Parathyroid adenoma (tissue), 2 donors: ENCODE measurements at regions not wholly inside any gene's neighbourhood (a gene's known extent, or its start where the extent isn't known, plus 50 kb on each side); places are given as distances from the start of the nearest gene placed in this dataset.

ENCODE experiments used
- H2AFZ ChIP-seq: fragments of 300-600 bp; sonication (generic); one replicate; pipeline ENCODE4 v1.7.0; 2017; ENCODE audit warnings: antibody characterized with exemption, mild to moderate bottlenecking
- H3K27ac ChIP-seq: fragments of 300-600 bp; sonication (generic); one replicate; pipeline ENCODE4 v1.7.0; 2017
- H3K27me3 ChIP-seq: fragments of 300-600 bp; sonication (generic); one replicate; pipeline ENCODE4 v1.7.0; 2017; ENCODE audit warnings: low read length; ENCODE audit not compliant: control insufficient read depth, insufficient read depth
- H3K36me3 ChIP-seq: fragments of 300-600 bp; sonication (generic); one replicate; pipeline ENCODE4 v1.7.0; 2017; ENCODE audit warnings: low read length; ENCODE audit not compliant: control insufficient read depth, insufficient read depth
- H3K4me1 ChIP-seq: fragments of 300-600 bp; sonication (generic); one replicate; pipeline ENCODE4 v1.7.0; 2017; ENCODE audit warnings: control low read depth
- H3K4me2 ChIP-seq: fragments of 300-600 bp; sonication (generic); one replicate; pipeline ENCODE4 v1.7.0; 2017; ENCODE audit warnings: low read length
- H3K4me3 ChIP-seq: fragments of 300-600 bp; sonication (generic); one replicate; pipeline ENCODE4 v1.7.0; 2017; ENCODE audit warnings: low read depth, low read length
- H3K79me2 ChIP-seq: fragments of 300-600 bp; sonication (generic); one replicate; pipeline ENCODE4 v1.7.0; 2017; ENCODE audit warnings: control low read depth
- H3K9ac ChIP-seq: fragments of 300-600 bp; sonication (generic); one replicate; pipeline ENCODE4 v1.7.0; 2017; ENCODE audit warnings: mild to moderate bottlenecking
- H3K9me3 ChIP-seq: fragments of 300-600 bp; sonication (generic); one replicate; pipeline ENCODE4 v1.7.0; 2017; ENCODE audit warnings: low read length; ENCODE audit not compliant: control insufficient read depth
- CTCF ChIP-seq: fragments of 300-600 bp; sonication (generic); IDR thresholded peaks from one replicate; pipeline ENCODE4 v1.7.0; 2017; ENCODE audit warnings: antibody characterized with exemption, mild to moderate bottlenecking
- donor health status: primary hyperparathyroidism.

DNA sequence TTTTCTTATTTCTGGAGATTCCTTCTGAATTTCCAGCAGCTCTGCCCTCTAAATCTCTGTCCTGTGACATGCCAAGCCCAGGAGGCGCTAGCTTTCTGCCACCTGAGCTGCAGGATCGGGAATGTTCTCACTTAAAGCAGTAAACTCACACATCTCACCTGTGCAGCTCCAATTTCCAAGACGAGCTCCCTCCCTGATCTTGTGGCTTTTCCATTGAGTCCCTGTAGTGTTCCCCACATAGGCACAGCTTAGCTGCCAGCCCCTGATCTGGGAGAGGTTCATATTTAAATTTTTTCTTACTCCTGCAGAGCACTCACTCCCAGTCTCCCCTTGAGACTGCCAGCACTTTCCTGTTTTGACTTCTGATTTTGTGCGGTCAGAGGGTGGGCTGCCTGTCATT is 479.3 kb downstream of the GLRX3 start:
- Histone ChIP-seq H3K4me1 (no peaks in the 10 kb centered on the region), H3K79me2 (no peaks in the 10 kb centered on the region), H3K9ac (no peak overlapping the region), H3K4me2 (no peak overlapping the region), H3K4me3 (no peak overlapping the region), H2AFZ (no peak overlapping the region), H3K27ac (no peak overlapping the region), H3K9me3 (no peaks in the 10 kb centered on the region), H3K27me3 (no peaks in the 10 kb centered on the region), H3K36me3 (no peaks in the 10 kb centered on the region)
- TF ChIP-seq CTCF, result no peak

DNA sequence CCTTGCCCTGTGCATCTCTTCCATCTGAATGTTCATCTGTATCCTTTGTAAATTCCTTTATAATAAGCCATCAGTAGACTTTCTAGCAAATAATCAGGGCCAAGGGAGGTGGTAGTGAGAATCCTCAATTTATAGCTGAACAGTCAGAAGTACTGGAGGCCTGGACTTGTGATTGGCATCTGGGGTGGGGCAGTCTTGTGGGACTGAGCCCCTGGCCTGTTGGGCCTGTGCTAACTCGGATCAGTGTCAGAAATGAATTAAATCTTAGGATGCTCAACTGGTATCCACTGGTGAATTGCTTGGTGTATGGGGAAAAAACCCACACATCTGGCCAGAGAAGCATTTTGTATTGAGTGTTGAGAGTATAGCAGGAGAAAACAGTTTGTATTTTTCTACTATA is 481.8 kb downstream of the GLRX3 start:
- Histone ChIP-seq H3K4me2 (no peak overlapping the region), H2AFZ (no peak overlapping the region), H3K27me3 (no peaks in the 10 kb centered on the region), H3K27ac (no peak overlapping the region), H3K4me1 (no peaks in the 10 kb centered on the region), H3K36me3 (no peaks in the 10 kb centered on the region), H3K9ac (no peak overlapping the region), H3K79me2 (no peaks in the 10 kb centered on the region), H3K9me3 (no peaks in the 10 kb centered on the region), H3K4me3 (no peak overlapping the region)
- TF ChIP-seq CTCF, result no peak

- Histone ChIP-seq H3K36me3 (no peaks in the 10 kb centered on the region), H2AFZ (no peak overlapping the region), H3K27me3 (no peaks in the 10 kb centered on the region), H3K4me2 (no peak overlapping the region), H3K27ac (no peak overlapping the region), H3K4me1 (no peaks in the 10 kb centered on the region), H3K79me2 (no peaks in the 10 kb centered on the region), H3K9ac (no peak overlapping the region), H3K9me3 (no peaks in the 10 kb centered on the region), H3K4me3 (no peak overlapping the region)
- no peak for TF ChIP-seq CTCF
These were observed 482.5 kb downstream of the GLRX3 start for GRCh38 chr10:130618647-130619046.

- Histone ChIP-seq H3K27me3 (no peaks in the 10 kb centered on the region), H3K4me2 (no peak overlapping the region), H3K4me3 (no peak overlapping the region), H3K9me3 (no peaks in the 10 kb centered on the region), H3K9ac (no peak overlapping the region), H3K4me1 (no peaks in the 10 kb centered on the region), H3K36me3 (no peaks in the 10 kb centered on the region), H3K79me2 (no peaks in the 10 kb centered on the region), H2AFZ (no peak overlapping the region), H3K27ac (no peak overlapping the region)
- TF ChIP-seq CTCF, result no peak
These were observed 485.1 kb downstream of the GLRX3 start for GRCh38 chr10:130621231-130621775.

DNA sequence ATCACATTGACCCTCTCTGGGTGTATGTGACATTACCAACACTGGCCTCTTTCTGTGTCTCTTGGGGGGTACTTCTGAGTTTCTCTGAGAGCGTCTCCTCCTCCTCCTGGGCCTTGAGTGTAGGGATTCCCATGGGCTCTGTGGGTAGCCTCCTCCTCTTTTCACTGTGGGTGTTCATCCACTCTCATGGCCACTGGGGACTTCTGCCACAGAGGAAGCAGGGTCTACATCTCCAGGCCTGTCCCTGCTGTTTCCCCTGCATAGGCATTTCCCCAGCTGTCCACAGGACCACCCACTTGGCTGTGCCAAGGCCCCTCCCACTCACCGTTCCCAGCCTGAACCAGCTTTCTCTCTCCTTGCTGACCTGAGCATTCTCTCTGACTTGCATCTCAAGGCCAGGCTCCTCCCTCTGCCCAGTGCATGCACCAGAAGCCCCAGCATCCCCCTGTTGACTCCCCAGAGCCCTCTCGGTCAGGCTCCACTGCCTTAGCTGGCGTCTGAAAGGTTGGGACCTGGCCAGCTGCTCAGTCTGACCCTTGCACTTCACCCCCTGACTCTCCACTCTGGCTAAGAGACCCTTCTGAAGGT is 487.6 kb downstream of the GLRX3 start:
- no peak for TF ChIP-seq CTCF
- H3K4me2 ChIP-seq, result no peak overlapping the region
- H3K9ac ChIP-seq, result no peak overlapping the region
- no peak overlapping the region for H3K4me3 ChIP-seq
- no peaks in the 10 kb centered on the region for H3K79me2 ChIP-seq
- H3K27me3 ChIP-seq, result no peaks in the 10 kb centered on the region
- H2AFZ ChIP-seq, result no peak overlapping the region
- H3K36me3 ChIP-seq, result no peaks in the 10 kb centered on the region
- H3K27ac ChIP-seq, result no peak overlapping the region
- H3K4me1 ChIP-seq, result no peaks in the 10 kb centered on the region
- no peaks in the 10 kb centered on the region for H3K9me3 ChIP-seq
